ENCODE measurements at regions not wholly inside any gene's neighbourhood (a gene's known extent, or its start where the extent isn't known, plus 50 kb on each side); places are given as distances from the start of the nearest gene placed in this dataset.

DNA sequence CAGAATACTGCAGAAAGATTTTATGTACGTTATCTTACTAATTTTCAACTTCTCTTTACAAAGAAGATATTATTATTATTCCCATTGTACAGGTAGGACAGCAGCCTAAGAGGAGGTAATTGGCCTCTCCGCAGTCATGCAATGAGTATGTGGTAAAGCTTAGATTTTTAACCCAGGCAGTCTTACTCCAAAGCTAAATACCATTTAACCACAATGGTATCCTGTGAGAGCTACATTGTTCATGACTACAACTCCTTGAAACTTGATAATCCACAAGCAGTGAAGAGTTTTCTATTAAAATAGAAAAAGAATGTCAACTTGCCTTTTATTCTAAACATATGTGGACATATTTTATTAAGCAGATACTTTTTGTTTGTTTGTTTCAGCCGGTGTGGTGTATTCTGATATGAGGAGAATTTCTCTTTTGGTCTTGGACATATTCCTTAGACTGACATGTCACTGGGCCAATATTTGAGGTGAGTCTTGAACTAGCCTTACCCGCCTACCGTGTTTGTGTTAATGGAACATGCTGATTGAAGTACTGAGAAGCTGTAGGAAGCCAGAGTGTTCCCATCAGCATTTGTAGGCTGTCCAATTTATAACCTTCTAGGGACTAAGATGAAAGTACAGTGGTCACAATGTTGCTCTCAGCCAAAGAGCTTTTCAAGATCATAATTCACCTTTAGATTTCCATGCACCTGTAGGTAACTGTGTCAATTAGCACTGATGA, 293.9 kb upstream of the DCC start:
- TF ChIP-seq, protein P1, sequence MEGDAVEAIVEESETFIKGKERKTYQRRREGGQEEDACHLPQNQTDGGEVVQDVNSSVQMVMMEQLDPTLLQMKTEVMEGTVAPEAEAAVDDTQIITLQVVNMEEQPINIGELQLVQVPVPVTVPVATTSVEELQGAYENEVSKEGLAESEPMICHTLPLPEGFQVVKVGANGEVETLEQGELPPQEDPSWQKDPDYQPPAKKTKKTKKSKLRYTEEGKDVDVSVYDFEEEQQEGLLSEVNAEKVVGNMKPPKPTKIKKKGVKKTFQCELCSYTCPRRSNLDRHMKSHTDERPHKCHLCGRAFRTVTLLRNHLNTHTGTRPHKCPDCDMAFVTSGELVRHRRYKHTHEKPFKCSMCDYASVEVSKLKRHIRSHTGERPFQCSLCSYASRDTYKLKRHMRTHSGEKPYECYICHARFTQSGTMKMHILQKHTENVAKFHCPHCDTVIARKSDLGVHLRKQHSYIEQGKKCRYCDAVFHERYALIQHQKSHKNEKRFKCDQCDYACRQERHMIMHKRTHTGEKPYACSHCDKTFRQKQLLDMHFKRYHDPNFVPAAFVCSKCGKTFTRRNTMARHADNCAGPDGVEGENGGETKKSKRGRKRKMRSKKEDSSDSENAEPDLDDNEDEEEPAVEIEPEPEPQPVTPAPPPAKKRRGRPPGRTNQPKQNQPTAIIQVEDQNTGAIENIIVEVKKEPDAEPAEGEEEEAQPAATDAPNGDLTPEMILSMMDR (IDR thresholded peaks at IDR 0.05) = no peak
- TF ChIP-seq, protein P2, sequence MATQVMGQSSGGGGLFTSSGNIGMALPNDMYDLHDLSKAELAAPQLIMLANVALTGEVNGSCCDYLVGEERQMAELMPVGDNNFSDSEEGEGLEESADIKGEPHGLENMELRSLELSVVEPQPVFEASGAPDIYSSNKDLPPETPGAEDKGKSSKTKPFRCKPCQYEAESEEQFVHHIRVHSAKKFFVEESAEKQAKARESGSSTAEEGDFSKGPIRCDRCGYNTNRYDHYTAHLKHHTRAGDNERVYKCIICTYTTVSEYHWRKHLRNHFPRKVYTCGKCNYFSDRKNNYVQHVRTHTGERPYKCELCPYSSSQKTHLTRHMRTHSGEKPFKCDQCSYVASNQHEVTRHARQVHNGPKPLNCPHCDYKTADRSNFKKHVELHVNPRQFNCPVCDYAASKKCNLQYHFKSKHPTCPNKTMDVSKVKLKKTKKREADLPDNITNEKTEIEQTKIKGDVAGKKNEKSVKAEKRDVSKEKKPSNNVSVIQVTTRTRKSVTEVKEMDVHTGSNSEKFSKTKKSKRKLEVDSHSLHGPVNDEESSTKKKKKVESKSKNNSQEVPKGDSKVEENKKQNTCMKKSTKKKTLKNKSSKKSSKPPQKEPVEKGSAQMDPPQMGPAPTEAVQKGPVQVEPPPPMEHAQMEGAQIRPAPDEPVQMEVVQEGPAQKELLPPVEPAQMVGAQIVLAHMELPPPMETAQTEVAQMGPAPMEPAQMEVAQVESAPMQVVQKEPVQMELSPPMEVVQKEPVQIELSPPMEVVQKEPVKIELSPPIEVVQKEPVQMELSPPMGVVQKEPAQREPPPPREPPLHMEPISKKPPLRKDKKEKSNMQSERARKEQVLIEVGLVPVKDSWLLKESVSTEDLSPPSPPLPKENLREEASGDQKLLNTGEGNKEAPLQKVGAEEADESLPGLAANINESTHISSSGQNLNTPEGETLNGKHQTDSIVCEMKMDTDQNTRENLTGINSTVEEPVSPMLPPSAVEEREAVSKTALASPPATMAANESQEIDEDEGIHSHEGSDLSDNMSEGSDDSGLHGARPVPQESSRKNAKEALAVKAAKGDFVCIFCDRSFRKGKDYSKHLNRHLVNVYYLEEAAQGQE (IDR thresholded peaks at IDR 0.05) = no peak
- TF ChIP-seq CEBPB (IDR thresholded peaks at IDR 0.05) (no peak), MAFK (IDR thresholded peaks at IDR 0.05; ENCODE audit: partially characterized antibody) (no peak), POLR2A (IDR thresholded peaks at IDR 0.05; ENCODE audit: low read length) (no peak), PHF8 (IDR thresholded peaks at IDR 0.05; ENCODE audit: borderline replicate concordance, low read depth) (no peak), RFX5 (IDR thresholded peaks at IDR 0.05) (no peak), RAD21 (conservative IDR thresholded peaks at IDR 0.05 in 1 of 2, IDR thresholded peaks at IDR 0.05 in 1 of 2) (no peak)
- TF ChIP-seq, protein P3, sequence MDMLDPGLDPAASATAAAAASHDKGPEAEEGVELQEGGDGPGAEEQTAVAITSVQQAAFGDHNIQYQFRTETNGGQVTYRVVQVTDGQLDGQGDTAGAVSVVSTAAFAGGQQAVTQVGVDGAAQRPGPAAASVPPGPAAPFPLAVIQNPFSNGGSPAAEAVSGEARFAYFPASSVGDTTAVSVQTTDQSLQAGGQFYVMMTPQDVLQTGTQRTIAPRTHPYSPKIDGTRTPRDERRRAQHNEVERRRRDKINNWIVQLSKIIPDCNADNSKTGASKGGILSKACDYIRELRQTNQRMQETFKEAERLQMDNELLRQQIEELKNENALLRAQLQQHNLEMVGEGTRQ (IDR thresholded peaks at IDR 0.05) = no peak

All from A549 (cell line).